NCI-H1417 treated with DMSO at 0.1 percent for 48 hours (cell line): ENCODE measurements at regions not wholly inside any gene's neighbourhood (a gene's known extent, or its start where the extent isn't known, plus 50 kb on each side); places are given as distances from the start of the nearest gene placed in this dataset.

ENCODE experiments used
- DNase-seq: peaks from one replicate; lab custom pipeline; 2025; lab: John Stamatoyannopoulos, UW

GRCh38 chr7:125030756-125031387 is 101.2 kb upstream of the POT1 start:
- DNase-seq = no peak

GRCh38 chr7:125025620-125026019 is 96.0 kb upstream of the POT1 start:
- no peak for DNase-seq

GRCh38 chr7:125020801-125021200 is 91.2 kb upstream of the POT1 start:
- no peak for DNase-seq

GRCh38 chr7:125010540-125010939 is 80.9 kb upstream of the POT1 start:
- DNase-seq = no peak

GRCh38 chr7:124996778-124997177 is 67.2 kb upstream of the POT1 start:
- DNase-seq = no peak

- DNase-seq = no peak
These were observed 63.4 kb upstream of the POT1 start for GRCh38 chr7:124992851-124993562.

- no peak for DNase-seq
These were observed 60.3 kb upstream of the POT1 start for GRCh38 chr7:124989911-124990310.
